GM12864 (cell line): ENCODE measurements at regions not wholly inside any gene's neighbourhood (a gene's known extent, or its start where the extent isn't known, plus 50 kb on each side); places are given as distances from the start of the nearest gene placed in this dataset.

ENCODE experiments used
- DNase-seq: peaks from one replicate; pipeline ENCODE4 v3.0.0-alpha.2; 2011; ENCODE audit warnings: low read depth
- H3K4me3 ChIP-seq: 2 replicates; pipeline ENCODE4 v1.5.1; 2011; ENCODE audit warnings: mild to moderate bottlenecking, low read depth, low read length, control low read depth
- TF ChIP-seq, protein P1 (sequence below): IDR thresholded peaks from 2 replicates; pipeline ENCODE4 v1.5.1; 2011; ENCODE audit warnings: low read depth, mild to moderate bottlenecking, moderate library complexity, low read length, control low read depth, inconsistent platforms; ENCODE audit errors: missing control alignments

GRCh38 chr20:58088105-58088504 lies 140.3 kb downstream of the ANKRD60 start:
- TF ChIP-seq, protein P1, sequence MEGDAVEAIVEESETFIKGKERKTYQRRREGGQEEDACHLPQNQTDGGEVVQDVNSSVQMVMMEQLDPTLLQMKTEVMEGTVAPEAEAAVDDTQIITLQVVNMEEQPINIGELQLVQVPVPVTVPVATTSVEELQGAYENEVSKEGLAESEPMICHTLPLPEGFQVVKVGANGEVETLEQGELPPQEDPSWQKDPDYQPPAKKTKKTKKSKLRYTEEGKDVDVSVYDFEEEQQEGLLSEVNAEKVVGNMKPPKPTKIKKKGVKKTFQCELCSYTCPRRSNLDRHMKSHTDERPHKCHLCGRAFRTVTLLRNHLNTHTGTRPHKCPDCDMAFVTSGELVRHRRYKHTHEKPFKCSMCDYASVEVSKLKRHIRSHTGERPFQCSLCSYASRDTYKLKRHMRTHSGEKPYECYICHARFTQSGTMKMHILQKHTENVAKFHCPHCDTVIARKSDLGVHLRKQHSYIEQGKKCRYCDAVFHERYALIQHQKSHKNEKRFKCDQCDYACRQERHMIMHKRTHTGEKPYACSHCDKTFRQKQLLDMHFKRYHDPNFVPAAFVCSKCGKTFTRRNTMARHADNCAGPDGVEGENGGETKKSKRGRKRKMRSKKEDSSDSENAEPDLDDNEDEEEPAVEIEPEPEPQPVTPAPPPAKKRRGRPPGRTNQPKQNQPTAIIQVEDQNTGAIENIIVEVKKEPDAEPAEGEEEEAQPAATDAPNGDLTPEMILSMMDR, result no peak
- H3K4me3 ChIP-seq, result no peak overlapping the region
- DNase-seq, result no peak

GRCh38 chr20:58087562-58087858 lies 140.9 kb downstream of the ANKRD60 start:
- TF ChIP-seq, protein P1, result no peak
- no peak overlapping the region for H3K4me3 ChIP-seq
- no peak for DNase-seq

DNA sequence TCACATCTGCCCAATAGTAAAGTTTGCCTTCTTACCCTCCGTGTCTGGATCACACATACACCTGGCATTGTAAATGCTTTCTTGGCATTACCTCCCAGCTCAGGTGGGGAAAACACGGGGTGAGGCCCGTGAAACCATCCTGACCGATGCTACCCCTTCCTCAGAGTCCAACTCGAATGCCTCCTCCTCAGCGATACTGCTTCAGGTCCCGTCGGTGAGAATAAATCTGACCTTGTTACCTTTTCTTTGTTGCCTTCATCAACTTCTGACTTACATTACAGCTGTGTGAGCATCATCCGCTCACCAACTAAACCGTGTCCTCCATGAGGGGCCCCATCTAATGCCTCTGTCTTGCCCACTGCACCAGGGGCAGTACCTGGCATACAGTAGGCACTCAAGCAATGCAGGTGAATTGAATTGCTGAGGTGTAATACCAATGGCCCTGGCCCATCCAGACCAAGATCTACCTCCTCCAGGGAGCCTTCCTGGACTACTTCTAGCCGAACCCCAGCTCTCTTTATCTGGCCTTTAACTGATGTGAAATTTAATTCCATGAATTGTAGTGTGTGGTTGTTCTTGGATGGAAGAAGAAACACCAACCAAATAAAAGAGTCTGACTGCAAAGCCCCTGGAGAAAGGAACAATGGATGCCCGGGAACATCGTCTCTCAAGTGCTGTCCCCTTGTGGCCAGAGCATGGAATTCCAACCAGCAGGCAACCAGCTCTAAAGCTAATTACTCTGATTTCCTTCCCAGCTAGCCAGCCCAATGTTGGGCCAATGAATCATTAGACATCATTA lies 141.5 kb downstream of the ANKRD60 start:
- no peak for DNase-seq

DNA sequence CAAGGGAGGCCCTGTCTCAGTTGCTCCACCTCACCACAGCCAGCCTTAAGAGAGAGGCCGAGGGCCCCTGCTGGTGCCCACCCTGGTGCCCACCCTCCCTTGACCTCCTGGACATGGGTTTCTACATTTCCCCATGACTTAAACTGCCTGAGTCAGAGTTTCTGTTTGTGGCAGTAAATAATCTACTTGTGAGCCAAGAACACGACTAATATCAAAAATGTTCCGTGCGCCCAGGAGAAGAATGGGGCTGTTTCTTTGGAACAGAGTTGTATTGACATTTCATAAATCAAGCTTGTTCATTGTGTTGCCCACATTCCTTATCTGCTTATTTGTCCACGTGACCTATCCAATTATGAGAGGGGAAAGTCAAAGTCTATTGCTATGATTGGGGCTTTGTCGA lies 143.5 kb downstream of the ANKRD60 start:
- H3K4me3 ChIP-seq, result no peak overlapping the region
- TF ChIP-seq, protein P1, result no peak
- no peak for DNase-seq

More for the DNA sequence above, 141.5 kb downstream of the ANKRD60 start:
- TF ChIP-seq, protein P1, result peak; percentile 98
- H3K4me3 ChIP-seq, result no peak overlapping the region

GRCh38 chr20:58084566-58084965 lies 143.9 kb downstream of the ANKRD60 start:
- H3K4me3 ChIP-seq, result no peak overlapping the region
- TF ChIP-seq, protein P1, result no peak
- DNase-seq, result no peak

GRCh38 chr20:58081846-58082245 lies 146.6 kb downstream of the ANKRD60 start:
- no peak for DNase-seq
- TF ChIP-seq, protein P1, result no peak
- H3K4me3 ChIP-seq, result no peak overlapping the region
